ENCODE measurements at regions not wholly inside any gene's neighbourhood (a gene's known extent, or its start where the extent isn't known, plus 50 kb on each side); places are given as distances from the start of the nearest gene placed in this dataset.

DNA sequence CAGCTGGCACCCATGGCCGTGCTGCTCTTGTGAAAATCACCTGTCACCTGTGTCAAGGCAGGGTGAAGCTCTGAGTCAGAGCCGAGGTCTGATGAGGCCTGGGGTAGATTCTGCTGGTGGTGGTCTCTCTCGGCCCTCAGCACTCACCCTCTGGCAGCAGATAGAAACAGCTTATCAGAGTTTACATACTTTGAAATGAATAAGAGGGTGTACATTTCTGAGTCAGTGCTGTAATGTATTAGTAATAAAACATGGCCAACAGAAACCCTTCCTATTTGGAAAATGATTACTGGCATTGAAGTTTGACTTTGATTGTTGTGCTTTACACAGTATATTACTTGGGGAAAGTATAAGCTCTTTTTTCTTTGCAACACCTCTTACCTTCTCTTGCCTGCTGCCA lies 228.8 kb downstream of the SNX10 start:
- DNase-seq = no peak

DNA sequence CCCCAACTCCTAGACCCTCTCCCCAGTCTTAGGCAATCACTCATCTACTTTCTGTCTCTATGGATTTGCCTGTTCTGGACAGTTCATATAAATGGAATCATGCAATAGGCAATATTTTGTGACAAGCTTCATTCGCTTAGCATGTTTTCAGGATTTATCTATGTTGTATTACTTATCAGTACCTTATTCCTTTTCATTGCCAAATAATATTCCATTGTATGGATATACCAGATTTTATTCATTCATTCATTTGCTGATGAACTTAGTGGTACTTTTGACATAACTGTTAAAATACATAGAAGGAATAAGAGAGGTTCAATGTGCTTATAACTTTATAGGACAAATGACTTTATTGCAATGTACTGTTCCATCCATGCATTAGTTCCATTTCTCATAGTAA lies 231.0 kb downstream of the SNX10 start:
- no peak for DNase-seq

DNA sequence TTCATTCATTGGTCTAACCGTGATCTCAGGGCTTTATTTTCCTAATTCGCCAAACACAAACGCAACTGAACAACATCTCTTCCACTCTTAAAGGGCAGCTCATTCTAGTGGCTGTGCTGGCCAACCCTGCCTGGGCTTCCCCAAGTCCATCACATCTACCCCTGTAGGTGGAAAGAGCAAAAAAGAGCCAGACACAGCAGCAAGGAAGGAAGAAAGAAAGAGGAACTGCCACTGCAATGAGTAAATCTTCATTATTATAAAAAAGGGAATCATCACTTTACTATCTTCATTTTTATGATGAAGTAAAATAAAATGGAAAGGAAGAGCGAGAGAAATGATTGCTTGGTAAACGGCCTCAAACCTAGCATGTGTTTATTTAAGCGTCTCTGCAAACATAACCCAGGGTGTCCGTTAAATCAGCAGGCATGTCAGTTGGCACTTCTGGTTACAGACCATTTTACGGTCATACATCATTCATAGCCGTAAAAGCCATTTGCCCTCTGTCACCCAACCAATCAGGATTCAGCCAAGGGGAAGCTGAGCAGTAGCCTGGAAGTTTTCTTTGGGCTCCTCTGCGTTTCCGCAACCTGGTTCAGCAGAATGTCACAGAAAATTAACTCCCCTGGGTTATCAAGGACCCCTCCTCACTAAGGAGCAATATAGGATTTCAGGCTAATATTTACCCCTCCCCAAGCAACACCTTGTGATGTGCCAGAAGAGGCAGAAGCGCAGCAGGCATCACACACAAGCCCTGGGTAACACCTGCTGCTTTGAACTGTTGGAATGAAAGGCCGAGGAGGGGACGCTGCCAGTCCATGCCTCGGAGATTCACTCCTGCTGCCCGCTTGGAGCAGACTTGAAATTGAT lies 234.0 kb downstream of the SNX10 start:
- peak; percentile 79 to 93 for DNase-seq

DNA sequence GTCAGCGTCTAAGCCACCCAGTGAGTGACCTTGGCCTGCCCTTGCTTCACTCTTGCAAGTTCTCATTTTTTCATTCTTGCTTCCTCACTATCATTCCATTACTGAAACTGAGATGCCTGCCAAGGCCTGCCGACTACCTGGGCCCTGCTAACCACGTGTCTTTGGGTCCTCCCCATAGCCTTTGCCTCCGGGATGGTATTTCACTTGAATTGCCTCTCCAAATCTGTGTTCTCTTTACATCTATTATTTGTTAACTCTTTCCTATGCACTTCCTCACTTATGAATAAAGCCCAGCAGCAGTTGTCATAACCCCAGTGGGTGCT lies 234.6 kb downstream of the SNX10 start:
- no peak for DNase-seq

DNA sequence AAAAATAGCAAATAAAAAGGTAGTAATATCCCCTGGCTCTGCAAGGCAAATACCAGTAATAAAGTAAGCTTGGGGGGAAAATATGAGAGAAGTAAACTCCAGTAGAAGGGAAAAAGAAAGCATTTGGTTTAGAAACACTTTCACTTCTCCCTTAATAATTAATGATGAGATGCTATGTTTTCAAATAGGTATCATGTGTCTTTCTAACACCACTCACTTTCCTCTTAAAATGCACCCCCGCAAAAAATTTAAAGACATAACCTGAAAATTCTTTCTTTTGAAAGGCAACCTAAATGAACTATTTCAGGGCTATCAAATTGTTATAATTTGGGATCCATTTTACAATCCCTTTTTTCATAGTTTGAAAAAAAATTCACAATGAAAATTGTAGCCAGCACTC lies 240.3 kb downstream of the SNX10 start:
- no peak for DNase-seq

DNA sequence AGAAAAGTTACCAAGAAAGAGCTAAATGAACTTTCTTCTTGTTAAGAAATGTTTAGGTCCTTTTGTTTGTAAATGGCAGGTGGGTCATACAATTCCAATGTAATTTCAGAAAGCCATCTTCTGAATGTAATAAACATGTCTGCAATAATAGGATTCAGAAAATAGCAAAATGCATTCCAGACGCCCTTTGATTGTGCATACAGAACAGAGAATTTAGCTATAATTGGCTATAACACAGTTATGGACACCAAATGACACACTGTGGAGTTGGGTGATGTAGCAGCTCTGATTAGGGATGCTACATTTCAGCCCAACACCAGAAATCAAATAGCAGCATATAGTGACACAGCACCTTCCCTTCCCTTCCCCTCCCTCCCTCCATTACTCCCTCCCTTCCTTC lies 240.8 kb downstream of the SNX10 start:
- DNase-seq = no peak

DNA sequence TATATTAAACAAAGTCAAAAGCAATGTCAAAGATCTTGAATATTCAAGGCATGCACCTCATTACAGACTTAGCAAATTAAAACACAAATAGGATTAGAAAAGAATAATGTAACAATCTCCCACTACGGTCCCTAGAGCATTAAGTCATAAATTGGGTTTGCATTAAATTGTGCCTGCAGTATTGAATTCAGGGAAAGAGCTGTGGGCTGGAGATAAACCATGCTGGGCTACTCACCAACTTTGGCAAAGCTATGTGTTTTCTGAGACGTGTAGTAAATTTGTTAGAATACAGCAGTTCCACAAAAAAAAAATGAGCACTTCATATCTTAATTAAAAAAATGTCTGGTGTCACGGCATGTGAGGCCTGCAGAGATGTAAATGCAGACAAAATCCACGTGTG lies 241.6 kb downstream of the SNX10 start:
- no peak for DNase-seq

DNA sequence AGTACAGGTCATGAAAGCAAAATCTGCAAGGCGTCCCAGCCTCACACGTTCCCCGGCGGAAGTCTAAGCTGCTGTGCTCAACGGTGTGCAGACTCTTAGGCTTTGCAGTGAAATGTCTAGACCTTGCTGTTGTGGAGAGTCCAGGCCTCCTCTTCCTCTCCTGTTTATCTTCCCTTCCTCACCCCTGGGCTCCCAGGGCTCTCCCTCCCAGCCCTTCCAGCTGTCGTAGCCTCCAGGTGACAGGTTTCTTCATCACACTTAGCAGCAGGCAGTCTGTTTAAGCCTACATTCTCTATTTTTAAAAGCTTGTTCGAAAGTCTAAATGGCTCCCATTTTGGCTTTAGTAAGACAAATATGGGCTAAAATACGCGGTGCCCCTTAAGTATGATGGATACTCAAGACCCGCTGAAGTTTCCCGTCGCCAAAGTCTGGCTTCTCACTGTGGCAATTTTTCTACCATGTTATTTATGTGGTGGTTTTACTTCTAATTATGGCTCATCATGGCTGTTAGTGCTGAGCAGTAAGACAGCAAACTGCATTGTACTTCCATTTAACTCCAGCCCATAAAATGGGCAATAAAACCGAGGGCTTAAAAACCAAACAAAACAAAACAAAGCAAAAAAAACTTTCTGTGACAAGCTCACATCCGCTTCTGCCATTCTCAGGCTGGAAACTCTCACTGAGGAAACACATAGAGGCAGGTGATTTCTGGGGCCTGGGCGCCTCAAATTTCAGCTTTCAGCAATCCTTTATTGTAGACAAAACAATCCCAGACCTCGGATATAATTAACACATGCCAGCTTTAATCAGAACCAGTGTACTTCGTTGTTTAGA lies 243.2 kb downstream of the SNX10 start:
- DNase-seq = peak; percentile 95 to 99

DNA sequence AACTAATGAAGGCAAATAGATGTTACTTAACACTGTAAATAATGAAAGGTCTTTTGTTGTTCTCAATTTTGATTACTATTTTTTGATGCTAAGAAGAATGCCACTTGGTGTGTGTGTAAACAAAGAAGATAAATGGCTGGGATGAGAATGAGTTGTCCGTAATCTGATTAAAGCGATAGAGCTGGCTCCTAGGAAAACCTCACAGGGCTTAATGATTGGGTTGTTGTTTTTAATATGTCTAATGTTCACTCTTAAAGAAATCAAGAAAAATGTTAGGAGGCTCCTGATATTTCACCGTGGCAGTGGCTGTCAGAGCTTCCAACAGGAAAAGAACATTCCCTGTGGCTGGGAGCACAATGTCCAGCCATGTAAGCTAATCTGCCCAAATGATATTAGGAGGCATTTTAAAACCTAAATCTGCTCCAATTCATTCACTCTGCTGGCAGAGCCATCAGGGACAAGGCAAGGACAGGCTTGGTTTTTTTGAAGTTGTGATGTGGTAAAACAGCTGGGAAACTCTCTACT lies 243.9 kb downstream of the SNX10 start:
- no peak for DNase-seq

DNA sequence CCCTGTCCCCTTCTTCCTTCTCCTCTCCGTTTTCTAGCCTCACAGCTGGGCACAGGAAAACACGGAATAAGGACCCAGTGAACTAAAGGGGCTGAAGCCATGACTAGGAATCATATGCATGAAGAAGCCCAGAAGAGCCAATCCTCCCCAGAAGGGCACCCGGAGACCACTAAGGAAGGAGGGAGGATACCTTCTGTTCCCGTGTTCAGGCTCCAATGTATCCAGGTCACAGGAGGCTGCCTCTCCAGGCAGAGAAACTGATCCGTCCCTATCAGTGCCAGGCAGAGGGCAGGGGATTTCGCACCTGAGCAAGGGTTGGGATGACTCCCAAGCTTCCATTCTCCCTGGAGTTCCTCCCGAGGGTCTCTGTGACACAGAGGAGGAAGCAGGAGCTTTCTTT lies 246.6 kb downstream of the SNX10 start:
- no peak for DNase-seq

DNA sequence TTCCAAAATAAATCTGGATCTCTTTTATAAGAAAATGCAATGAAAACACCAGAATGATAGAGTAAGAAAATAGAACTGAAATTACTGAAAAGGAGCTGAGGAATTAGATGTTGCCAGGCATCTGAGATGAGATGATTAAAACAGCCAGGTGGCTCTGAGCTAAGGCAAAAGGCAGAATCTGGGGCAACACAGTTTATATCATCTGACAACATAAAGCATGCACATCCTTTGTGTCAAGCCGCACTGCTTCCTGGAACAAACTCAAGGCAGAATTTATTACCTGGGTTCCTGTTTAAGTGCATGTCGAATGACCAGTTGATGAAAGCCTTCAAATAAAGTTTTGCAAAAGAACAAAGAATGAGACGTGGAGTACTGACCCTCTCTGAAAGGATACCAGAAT lies 247.0 kb downstream of the SNX10 start:
- DNase-seq = peak; percentile 36 to 63

DNA sequence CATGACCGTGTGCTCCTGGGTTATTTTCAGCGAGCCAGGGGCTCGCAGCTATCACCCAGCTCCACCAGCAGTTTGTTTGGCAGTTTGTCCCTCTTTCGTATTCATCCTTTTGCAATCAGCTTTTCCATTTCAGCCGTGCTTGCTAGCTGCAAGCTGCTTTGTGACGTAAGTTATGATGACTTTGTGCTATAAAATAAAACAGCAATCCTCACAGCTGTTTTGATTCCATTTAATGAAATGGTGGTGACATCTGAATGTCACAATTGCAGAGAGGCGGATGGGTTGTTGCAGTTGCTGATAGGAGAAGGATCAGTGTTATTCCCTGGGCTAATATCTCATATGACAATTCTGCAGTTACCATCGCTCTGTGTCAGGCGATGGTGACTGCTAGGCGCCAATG lies 251.7 kb downstream of the SNX10 start:
- no peak for DNase-seq

DNA sequence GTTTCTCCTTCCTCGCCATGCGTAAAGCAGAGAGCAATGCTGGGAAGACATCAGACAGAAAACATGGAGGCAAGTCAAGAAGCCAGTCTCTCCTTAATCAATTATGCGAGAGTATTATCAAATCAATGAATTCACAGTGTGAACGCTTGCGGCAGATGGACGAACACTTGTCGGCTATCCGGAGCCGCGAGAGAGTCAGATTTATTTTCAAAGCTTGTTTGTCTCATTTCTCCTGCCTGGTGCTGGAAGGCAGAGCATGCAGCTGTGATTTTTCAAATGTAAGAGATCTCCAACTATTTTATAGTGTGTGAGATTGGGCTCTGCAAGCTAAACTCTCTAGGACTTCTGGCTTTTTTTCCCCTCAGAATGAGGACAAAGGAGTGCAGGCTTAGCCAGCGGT lies 252.3 kb downstream of the SNX10 start:
- DNase-seq = no peak

DNA sequence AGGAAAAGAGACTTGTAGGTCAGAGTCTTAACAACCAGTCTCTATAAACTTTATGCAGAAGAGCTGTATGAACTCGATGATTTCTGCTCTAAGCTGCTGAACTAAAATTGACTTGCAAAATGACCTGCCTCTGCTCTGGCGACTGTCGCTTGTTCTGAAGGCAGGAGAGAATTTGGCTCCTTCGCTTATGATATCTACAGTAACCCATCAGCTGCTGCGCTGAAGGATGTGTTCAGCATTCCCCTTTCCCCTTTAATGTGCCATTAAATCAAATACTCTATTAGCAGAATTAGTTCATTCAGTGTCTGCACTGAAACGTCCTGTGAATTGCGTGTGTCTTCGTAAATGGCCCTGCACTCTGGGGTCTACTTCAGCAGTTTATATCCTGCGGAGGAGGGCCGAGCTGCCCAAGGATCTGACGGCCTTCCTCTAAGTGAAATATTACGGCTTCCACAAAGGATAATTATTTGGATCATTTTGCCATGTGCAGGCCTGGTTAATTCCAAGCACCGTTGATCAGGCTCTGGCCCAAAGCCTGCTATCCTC lies 254.9 kb downstream of the SNX10 start:
- DNase-seq = no peak

DNA sequence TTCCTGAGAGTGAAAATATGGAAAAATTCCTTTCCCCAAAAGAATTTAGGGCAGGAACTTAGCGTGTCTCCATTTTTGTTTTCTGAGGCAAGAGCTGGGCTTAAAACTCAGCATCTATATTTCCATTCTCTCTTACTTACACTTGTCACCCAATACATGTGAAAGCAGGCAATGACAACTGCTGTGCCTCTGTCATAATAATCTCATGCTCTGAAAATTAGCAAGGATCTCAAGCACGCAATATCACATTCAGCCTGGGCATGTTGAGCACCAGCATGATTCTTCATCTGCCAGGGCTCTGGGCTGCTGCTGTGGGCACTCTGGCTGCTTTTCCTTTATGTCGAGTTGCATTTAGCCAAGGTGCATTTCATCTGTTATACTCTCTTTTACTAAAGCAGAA lies 255.5 kb downstream of the SNX10 start:
- no peak for DNase-seq

DNA sequence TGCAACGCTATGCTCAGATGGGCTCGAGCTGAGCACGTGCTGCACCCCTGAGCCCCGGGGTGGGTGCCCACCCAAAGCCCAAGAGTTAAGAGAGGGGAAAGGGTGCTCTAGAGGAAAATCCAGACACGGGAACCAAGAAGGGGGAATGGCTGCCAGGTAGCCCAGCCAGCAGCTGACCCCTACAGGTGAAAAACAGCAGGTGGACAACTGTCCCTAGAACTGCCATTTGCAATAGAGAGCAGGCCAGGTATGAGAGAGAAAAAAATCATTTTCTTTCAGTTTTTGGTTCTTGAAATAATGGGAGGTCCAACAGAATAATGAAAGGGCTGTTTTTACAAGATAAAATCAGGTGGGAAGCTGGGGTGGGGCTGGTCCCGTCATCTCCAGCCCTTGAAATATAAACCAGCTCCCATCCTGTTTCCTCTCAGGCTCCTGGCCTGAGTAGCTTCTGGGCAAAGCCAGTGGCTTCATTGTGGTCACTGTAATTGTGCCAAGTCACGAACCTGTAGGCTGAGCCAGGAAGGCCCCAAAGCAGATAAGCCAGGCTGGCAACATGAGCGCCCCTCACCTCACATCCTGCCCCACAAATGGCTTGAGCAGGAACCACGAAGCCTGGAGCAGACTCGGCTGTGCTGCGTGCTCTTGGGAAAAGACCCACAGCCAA lies 257.8 kb downstream of the SNX10 start:
- DNase-seq = no peak

DNA sequence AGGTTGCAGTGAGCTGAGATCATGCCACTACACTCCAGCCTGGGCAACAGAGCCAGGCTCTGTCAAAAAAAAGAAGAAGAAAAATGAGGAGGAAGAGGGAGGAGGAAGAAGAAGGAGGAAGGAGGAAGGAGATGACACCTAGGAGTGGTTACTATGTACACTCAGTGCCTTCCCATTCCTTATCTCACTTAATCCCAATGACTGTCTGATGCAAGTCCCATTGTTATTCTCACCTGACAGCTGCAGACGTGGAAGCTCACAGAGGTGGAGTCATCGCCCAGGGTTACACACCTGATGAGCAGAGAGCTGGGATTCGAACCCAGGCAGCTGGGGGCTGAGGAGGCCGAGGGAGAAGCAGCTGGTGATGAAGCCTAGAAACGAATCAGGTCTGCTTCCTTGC lies 258.8 kb downstream of the SNX10 start:
- no peak for DNase-seq

DNA sequence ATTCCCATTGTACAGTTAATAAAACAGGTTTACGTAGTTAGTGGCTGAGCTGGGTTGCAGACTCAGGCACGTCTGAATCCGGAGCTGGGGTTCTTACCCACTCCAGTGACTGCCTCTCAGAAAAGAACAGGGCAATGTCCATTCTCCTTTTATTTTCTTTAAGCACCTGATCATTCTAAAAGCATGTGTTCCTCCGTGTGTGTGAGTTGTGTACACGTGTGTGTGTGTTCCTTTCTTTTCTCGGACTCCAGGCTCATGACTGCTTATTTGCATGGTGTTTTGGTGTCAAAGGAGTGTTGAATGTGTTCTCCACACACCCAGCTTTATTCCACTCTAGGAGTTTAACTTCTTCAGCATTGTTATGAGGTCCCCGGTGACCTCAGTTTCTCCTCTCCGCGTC lies 260.1 kb downstream of the SNX10 start:
- no peak for DNase-seq

DNA sequence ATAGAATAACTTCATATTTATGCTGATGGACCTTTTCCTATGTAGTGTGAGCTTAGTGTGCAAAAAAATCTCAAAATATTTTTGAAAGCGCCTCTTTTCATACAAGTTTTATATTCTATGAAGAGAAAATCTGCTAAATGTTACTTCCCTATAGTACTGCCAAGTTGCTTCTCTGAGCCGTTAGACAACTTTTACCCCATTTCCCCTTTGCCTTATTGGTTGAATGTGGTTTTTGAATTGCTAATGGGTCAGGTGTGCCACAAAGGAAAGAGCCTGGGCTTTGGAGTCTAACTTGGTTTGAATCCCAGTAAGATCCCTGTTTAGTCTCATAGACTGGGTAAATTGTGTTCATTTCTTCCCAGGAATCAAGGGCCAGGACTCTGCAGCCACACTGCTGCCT lies 261.5 kb downstream of the SNX10 start:
- no peak for DNase-seq

DNA sequence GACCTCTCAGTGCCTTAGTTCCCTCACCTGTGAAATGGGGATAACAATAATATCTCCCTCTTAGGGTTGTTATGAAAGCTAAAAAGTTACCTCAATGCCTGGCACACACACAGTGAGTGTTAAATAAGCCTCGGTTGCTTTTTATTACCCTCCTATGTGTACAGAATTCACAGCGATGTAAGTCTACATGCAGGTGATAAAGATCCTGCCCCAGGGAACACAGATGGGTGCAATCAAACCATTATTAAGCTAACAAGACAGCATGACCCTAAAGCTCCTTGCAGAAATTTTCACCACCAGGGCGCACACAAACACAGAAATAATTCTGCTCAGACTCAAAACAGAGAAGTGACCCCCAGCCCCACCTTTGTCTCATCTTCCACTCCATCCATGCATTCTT lies 261.9 kb downstream of the SNX10 start:
- DNase-seq = peak; percentile 20 to 57

DNA sequence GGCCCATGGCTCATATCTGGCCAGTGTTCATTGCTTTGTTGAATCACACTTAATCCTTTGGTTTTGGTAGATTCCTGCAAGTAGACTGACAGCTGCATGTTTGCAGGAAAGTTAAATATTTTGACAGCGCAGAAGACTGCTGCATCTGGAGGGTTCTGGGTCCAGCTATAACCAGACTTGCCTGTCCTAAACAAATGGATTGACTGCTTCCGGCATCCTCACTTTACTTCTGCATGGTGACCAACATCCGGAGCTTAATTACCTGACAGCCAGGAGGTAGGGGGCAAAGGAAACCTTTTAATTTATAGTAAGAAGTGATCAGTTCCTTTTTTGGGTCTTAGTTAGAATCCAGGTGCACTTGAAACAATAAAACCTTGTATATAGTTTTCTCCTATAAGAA lies 263.3 kb downstream of the SNX10 start:
- no peak for DNase-seq

DNA sequence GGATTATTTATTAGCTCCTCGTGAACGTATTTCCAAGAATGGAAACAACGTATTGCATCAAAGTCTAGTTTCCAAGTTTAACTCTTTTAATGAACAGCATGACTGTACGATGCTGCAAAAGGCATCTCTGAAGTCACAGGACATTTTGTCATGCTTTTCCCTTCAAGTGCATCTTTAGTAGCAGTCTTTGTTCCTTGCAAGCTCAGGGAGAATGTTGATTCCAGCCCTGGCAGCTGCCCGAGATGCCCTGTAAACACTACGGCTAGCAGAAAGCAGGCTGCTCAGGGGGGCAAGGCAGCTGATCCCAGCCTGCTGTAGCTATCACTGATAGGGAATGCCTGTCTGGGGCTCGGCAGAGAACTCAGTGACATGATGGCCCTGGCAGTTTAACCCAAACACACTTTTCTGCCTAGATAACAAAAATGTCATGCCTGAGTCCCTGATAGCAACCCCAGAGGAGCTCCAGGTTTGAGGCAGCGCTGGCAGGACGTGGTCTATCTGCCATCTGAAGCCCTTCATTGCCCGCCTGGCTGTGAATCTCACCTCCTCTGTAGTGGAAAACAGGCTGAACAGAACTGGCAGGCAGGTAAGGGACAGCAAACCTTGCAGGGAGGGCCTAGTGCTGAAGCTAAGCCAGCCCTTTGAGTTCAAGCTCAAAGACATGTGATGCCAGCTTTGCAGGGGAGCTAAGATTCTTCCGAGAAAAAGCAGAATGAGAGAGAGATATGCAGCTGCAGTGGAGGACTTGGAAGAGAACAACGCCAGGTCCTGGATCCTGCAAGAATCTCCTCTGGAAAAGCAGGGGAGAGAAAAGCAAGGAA lies 264.6 kb downstream of the SNX10 start:
- no peak for DNase-seq

Measured in NCI-H2081 (cell line).